ENCODE measurements at regions not wholly inside any gene's neighbourhood (a gene's known extent, or its start where the extent isn't known, plus 50 kb on each side); places are given as distances from the start of the nearest gene placed in this dataset.

DNA sequence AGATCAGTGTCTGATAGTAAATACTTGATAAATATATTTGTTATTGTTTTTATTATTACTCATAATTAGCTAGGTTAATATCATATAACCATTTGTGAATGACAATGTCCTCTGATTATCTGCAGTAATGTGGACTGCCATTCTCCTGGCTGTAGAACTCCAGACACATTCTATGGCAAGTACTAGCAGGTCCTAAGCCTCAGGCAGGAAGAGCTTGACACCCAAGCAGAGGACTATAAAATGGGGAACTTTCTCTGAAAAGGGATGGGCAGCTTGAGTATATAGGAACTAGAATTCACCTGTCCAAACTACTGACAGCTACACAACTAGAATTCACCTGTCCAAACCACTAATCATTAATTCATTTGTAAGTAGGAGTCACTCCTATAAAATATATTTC, 649.4 kb downstream of the CPS1 start:
- TF ChIP-seq POLR2AphosphoS5 (IDR thresholded peaks at IDR 0.05; ENCODE audit: borderline replicate concordance, low read depth, low read length) (no peak), EZH2 (IDR thresholded peaks at IDR 0.05) (no peak), FOXP2 (optimal IDR thresholded peaks at IDR 0.05; ENCODE audit: control extremely low read depth, extremely low read length, insufficient read depth) (no peak)
